IPS-18a (cell line): ENCODE measurements at regions not wholly inside any gene's neighbourhood (a gene's known extent, or its start where the extent isn't known, plus 50 kb on each side); places are given as distances from the start of the nearest gene placed in this dataset.

ENCODE experiments used
- H3K27ac ChIP-seq: one replicate; pipeline ENCODE4 v1.5.1; 2013; ENCODE audit warnings: low read length
- H3K27me3 ChIP-seq: one replicate; pipeline ENCODE4 v1.6.1; 2013; ENCODE audit warnings: mild to moderate bottlenecking, low read length; ENCODE audit not compliant: control insufficient read depth, insufficient read depth
- H3K36me3 ChIP-seq: one replicate; pipeline ENCODE4 v1.6.1; 2013; ENCODE audit warnings: low read depth, low read length; ENCODE audit not compliant: control insufficient read depth
- H3K4me1 ChIP-seq: one replicate; pipeline ENCODE4 v1.6.1; 2013; ENCODE audit warnings: low read depth, low read length; ENCODE audit not compliant: control insufficient read depth
- H3K4me3 ChIP-seq: one replicate; pipeline ENCODE4 v1.5.1; 2013; ENCODE audit warnings: low read length
- H3K9ac ChIP-seq: one replicate; pipeline ENCODE4 v1.6.1; 2013; ENCODE audit warnings: mild to moderate bottlenecking, low read length, moderate library complexity
- H3K9me3 ChIP-seq: one replicate; pipeline ENCODE4 v1.6.1; 2013; ENCODE audit warnings: low read depth, low read length; ENCODE audit not compliant: control insufficient read depth

DNA sequence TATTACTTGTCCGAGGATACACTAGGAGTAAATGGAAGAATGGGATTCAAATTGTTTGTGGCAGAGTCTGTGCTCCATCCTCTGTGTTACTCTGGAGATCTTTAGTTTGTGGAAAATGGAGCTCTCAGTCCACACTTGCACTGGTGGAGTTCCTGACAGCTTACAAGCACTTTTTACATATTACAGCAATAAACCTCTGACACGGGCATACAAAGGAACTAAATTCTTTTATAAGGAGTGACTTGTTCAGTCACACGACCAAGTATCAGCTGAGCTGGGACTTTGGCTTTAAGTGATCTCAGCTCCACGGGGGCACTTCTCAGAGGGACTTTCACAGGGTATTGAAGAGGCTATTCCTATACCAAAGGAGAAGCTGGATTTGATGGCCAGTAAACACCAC, 417.5 kb downstream of the LRIG3 start:
- Histone ChIP-seq H3K27me3 (no peaks in the 10 kb centered on the region), H3K4me3 (no peak overlapping the region), H3K27ac (no peak overlapping the region), H3K4me1 (peaks cover 3% of the 10 kb centered on the region), H3K36me3 (no peaks in the 10 kb centered on the region), H3K9ac (no peak overlapping the region), H3K9me3 (no peaks in the 10 kb centered on the region)

GRCh38 chr12:58503731-58504130, 416.6 kb downstream of the LRIG3 start:
- H3K9me3 ChIP-seq, result no peaks in the 10 kb centered on the region
- no peaks in the 10 kb centered on the region for H3K36me3 ChIP-seq
- H3K4me3 ChIP-seq, result no peak overlapping the region
- H3K27me3 ChIP-seq, result no peaks in the 10 kb centered on the region
- H3K9ac ChIP-seq, result no peak overlapping the region
- H3K4me1 ChIP-seq, result peaks cover 3% of the 10 kb centered on the region
- H3K27ac ChIP-seq, result no peak overlapping the region

- Histone ChIP-seq H3K36me3 (no peaks in the 10 kb centered on the region), H3K9ac (no peak overlapping the region), H3K4me3 (no peak overlapping the region), H3K27me3 (no peaks in the 10 kb centered on the region), H3K27ac (no peak overlapping the region), H3K9me3 (no peaks in the 10 kb centered on the region), H3K4me1 (peaks cover 3% of the 10 kb centered on the region)
Observed at GRCh38 chr12:58504143-58504938, 416.0 kb downstream of the LRIG3 start.

DNA sequence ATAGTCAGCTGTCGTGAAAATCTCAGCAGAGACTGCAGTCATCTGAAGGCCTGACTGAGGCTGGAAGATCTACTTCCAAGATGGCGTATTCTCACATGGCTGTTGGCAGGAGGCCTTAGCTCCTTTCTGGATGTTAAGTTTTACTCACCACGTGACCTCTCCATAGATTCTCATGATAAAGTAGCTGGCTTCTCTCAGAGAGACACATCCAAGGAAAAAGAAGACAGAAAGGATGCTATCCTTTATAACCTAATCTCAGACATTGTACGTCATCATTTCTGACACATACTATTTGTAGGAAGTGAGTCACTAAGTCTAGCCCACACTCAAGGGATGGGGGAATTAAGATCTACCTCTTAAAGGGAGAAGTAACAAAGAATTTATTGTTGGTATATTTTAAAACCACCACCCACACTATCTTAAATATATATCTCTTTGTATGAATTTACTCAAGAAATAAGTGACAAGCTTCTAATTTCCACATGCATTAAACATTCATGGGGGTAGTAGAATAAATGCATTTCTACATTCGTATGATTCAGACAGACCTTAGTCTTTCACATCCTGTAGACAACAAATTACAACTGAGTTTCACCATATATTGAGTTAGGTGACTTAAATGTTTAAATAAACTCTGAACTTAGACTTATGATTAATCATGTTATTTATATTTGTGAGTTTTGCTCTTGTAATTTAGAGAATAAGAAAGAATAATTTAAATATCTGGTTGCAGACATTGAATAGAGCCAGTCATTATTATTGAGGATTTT, 411.0 kb downstream of the LRIG3 start:
- no peak overlapping the region for H3K4me3 ChIP-seq
- H3K9ac ChIP-seq, result no peak overlapping the region
- no peaks in the 10 kb centered on the region for H3K36me3 ChIP-seq
- no peak overlapping the region for H3K27ac ChIP-seq
- H3K4me1 ChIP-seq, result no peaks in the 10 kb centered on the region
- no peaks in the 10 kb centered on the region for H3K9me3 ChIP-seq
- no peaks in the 10 kb centered on the region for H3K27me3 ChIP-seq

DNA sequence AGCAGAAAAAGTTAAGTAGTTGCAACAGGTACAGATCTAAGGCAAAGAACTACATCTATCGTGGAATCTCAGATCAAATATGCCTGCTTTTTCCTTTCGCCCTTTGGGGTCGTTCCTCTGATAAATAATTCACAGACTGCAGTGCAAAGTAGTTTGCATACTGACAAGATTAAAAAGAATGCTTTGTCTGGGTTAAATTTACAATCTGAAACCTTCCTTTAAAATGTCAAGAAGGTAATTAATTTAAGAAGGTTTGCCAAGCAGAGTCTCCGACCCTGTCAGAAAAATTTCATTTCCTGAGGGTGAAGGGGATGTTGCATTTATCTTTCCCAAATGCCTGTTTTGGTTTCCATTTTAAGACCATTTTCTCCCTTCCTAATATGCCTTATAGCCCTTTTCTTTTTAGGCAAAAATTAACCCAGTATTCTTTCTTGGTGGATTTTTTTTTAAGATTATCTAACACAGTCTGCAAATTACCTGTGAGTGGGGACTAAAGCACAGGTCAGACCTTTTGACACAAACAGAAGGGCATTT, 406.9 kb downstream of the LRIG3 start:
- Histone ChIP-seq H3K9ac (no peak overlapping the region), H3K4me1 (no peaks in the 10 kb centered on the region), H3K9me3 (no peaks in the 10 kb centered on the region), H3K27me3 (no peaks in the 10 kb centered on the region), H3K27ac (no peak overlapping the region), H3K4me3 (no peak overlapping the region), H3K36me3 (no peaks in the 10 kb centered on the region)

DNA sequence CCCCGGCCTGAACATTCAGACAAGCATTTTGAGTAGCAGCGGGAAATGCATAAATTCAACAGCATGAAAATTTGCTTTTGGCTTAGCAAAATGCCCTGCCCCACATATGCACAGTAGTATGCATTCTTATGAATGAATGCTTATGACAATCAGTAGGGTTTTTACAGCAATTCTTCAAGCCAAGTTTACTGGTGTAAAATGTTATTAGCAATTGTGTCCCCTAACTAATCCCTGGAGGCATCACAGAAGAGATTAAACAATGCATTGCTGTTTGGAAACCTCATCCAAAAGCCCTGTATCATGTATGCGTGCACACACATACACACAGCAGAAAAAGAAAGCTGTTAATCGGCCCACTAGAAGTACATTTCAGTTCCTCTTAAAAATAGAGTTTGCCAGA, 406.5 kb downstream of the LRIG3 start:
- no peaks in the 10 kb centered on the region for H3K27me3 ChIP-seq
- no peak overlapping the region for H3K27ac ChIP-seq

DNA sequence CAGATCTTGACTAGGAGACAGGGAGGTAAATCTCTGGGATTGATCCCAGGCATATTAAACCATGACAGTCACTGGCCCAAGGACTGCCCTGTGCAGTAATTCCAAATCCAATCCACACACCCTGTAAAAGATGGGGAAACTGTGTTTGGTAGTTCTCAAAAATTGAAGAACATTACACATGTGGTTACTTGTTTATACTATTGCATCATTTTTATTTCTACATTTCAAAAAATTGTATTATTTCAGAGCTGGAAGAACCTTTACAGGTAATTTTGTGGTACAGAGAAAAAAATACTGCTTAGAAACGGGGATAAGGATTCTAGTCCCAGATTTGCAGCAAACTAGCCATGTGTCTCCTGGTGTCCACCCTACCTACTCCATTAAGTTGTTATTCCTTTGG, 400.5 kb downstream of the LRIG3 start:
- Histone ChIP-seq H3K4me3 (no peak overlapping the region), H3K27ac (no peak overlapping the region), H3K9ac (no peak overlapping the region), H3K36me3 (no peaks in the 10 kb centered on the region), H3K9me3 (no peaks in the 10 kb centered on the region), H3K27me3 (no peaks in the 10 kb centered on the region), H3K4me1 (no peaks in the 10 kb centered on the region)

More for the DNA sequence above, 406.5 kb downstream of the LRIG3 start:
- no peaks in the 10 kb centered on the region for H3K4me1 ChIP-seq
- no peaks in the 10 kb centered on the region for H3K36me3 ChIP-seq
- H3K9me3 ChIP-seq, result no peaks in the 10 kb centered on the region
- H3K4me3 ChIP-seq, result no peak overlapping the region
- no peak overlapping the region for H3K9ac ChIP-seq

DNA sequence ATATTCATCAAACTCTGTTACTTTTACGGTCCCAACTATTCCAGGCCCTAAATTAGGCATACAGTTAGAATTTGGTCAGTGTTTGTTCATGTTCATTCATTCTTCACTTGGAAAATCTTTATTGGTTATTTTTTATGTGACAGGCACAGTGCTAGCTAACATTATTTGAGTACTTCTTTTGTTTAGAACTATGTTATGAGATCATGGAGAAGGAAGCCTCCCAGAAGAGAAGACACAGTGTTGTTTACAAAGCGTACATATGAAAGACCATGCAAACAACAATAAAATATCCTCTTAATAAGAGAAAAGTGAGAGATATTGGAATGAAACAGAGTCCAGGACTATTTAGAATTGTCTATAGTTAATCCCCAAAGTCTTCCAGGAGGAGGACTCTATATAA, 399.2 kb downstream of the LRIG3 start:
- no peak overlapping the region for H3K27ac ChIP-seq
- H3K4me1 ChIP-seq, result no peaks in the 10 kb centered on the region
- no peaks in the 10 kb centered on the region for H3K9me3 ChIP-seq

DNA sequence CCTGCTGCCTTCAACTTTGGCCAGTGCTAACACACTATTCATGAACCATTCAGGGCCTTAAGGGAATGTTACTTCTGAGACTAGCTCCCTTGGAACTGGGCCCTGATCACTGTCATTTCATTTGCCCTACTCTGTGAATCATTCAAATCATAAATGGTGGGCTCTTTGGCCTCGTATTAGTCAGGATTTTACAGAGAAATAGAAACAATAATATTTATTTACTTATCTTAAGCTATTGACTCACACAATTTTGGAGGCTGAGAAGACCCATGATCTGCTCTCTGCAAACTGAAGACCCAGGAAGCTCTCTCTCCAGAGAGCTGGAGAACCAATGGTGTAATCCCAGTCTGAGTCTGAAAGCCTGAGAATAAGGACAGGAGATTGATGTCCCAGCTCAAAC, 398.5 kb downstream of the LRIG3 start:
- Histone ChIP-seq H3K9ac (no peak overlapping the region), H3K4me3 (no peak overlapping the region), H3K27ac (no peak overlapping the region), H3K27me3 (no peaks in the 10 kb centered on the region), H3K4me1 (no peaks in the 10 kb centered on the region), H3K9me3 (no peaks in the 10 kb centered on the region), H3K36me3 (no peaks in the 10 kb centered on the region)

More for the DNA sequence above, 399.2 kb downstream of the LRIG3 start:
- no peak overlapping the region for H3K4me3 ChIP-seq
- no peaks in the 10 kb centered on the region for H3K36me3 ChIP-seq
- no peak overlapping the region for H3K9ac ChIP-seq
- H3K27me3 ChIP-seq, result no peaks in the 10 kb centered on the region

DNA sequence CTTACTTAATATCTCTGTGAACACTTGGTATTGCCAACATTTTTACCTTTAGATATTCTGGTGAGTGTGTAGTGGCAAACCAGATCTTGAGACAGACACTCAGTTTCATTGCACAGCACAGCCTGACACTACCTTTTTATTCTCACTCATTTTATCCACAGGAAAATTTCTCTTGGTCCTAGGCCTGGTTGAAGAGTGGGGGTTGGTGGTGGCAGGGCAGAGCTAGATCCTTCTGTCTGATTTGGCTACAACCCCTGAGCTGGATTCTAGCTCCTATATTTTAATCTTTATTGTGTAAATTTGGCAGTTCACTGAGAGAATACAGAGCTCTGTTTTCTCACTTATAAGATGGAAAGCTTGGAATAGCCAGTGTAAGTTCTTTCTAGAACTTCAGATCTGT, 396.9 kb downstream of the LRIG3 start:
- Histone ChIP-seq H3K27ac (no peak overlapping the region), H3K4me3 (no peak overlapping the region), H3K9ac (no peak overlapping the region), H3K36me3 (no peaks in the 10 kb centered on the region), H3K9me3 (no peaks in the 10 kb centered on the region), H3K4me1 (no peaks in the 10 kb centered on the region), H3K27me3 (no peaks in the 10 kb centered on the region)

DNA sequence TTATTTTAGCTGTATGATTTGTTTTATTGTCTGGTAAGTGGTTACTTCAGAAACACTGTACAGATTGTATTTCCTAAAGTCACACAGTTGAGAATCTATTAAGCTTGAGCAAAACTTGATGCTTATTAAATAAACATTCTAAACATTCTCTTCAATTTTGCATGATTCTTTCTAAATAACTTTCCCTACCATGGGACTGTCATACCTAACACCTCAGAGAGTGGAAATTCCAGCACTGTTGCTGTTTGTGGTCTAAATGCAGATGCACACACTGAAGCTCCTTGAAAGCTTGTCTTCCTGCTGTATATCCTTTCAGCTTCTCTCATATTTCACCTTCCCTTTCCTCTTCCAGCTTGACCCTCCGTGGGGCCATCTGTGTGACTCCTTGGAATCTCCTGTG, 392.0 kb downstream of the LRIG3 start:
- H3K4me1 ChIP-seq, result no peaks in the 10 kb centered on the region
- H3K36me3 ChIP-seq, result no peaks in the 10 kb centered on the region
- no peak overlapping the region for H3K4me3 ChIP-seq
- H3K9ac ChIP-seq, result no peak overlapping the region
- H3K27me3 ChIP-seq, result no peaks in the 10 kb centered on the region
- H3K27ac ChIP-seq, result no peak overlapping the region
- H3K9me3 ChIP-seq, result no peaks in the 10 kb centered on the region
